Kidney tubule cell (primary cell): ENCODE measurements at regions not wholly inside any gene's neighbourhood (a gene's known extent, or its start where the extent isn't known, plus 50 kb on each side); places are given as distances from the start of the nearest gene placed in this dataset.

ENCODE experiments used
- DNase-seq: peaks from one replicate; pipeline ENCODE4 v3.0.0-alpha.2; 2018; ENCODE audit warnings: low spot score

DNA sequence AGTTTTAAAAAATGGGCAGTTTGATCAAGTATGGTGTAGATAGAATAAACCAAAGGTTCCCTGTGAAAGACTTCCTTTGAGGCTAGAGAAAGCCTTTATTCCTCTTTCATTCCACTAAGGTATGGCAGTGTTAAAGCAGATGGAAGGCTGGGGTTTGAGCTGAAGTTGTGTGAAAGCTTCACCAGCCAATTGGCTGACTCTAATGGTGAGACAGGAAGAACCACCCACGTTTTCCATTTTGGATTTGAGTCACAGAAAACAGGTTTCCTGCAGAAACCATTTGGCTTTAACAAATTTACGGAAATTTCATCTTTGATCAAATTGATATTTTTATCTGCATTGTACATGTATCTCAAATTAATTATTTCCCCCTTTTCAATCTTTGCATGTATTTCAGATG, 455.0 kb downstream of the PCNX1 start:
- no peak for DNase-seq

DNA sequence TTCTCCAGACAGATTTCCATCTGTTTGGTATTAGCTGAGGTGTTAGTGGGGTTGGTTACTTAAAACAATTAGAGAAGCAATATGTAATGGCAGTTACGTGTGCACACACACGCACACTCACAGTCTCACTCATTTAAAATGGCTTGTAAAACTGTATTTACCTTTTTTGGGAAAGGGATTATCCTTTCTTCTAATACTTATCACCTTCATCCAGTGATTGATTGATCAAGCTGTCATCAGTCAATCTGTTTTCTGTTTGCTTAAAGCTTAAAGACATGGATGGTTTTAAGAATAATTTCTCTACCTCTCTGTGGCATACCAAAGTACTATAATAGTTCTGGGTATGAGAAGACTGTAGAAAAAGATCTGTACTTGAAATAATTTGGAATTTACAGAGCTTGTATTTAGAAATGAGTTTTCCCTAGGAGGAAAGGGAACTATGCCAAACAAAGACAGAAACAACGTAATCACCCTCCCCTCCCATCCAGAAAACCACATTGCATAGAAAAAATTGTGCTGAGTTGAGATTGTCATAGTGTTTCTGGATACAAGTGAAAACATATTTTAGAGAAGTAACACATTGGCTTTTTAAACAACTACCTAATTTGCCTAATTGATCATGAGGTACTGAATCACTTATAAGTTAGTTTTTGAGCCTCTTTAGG, 455.8 kb downstream of the PCNX1 start:
- peak; percentile 8 for DNase-seq

DNA sequence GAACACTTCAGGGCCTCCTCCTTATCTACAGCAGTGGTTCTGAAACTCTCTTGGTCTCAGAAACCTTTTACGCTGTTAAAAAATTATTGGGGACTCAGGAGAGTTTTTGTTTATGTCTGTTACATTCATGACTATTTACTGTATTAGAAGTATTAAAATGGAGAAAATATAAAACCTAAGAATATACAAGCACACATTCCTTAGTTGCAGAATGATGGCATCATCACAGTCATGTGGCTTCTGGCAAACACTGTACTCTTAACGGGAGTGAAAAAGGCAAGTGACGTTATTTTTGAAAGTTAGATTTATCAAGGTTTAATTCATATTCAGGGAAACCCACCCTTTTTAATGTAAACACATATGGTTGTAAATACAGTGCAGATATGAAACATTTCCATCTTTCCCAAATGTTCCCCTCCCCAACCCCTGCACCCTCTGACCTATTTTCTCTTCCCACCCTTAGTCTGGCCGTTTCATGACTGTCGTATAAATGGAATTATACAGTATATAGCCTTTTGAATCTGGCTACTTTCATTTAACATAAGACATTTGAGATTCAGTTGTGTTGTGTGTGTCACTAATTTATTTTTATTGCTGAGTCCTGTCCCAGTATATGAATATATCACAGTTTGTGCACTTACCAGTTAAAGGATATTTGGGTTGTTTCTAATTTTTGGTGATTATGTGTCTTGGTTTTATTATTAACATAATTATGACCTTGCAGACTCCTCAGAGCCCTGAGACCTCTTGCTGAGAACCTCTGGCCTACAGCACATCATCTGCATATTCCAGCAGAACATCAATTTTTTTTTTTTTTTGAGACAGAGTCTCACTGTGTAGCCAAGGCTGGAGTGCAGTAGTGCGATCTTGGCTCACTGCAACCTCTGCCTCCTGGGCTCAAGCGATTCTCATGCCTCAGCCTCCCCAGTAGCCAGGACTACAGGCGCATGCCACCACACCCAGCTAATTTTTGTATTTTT, 457.0 kb downstream of the PCNX1 start:
- peak; percentile 18 for DNase-seq

DNA sequence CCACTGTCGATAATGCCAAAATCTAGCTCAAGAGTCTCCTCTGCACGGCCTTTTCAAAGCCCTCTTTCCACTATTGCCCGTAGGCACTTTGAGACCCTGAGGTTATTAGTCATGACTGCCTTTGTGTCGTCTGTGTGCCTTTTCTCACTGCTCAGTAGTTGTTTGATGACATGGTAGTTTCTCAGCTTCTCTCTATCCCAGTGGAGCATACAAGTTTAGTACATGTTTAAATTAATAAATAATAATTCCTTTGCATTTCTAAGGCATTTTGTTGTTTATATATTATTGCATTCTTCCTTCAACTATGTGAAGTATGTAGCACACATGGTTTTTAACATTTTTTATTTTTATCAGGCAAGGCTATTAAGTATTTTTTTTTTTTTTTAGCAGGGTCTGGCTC, 458.1 kb downstream of the PCNX1 start:
- DNase-seq = no peak

DNA sequence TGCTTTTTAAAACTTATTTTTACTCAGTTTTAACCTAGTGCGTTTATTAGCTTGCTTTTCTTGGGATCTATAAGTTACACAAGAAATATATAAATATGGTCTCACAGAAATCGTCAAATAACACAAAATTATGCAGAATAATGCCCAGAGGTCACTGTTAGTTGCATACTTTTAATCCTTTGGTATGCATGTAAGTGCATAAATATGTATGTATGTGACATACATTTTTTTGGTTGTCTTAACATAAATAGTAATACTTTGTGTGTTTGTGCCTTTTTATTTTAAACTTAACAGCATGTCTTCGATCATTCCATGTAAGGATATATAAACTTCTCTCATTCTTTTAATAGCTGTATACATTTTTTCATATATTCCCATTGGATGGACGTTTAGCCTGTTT, 459.6 kb downstream of the PCNX1 start:
- DNase-seq = no peak

DNA sequence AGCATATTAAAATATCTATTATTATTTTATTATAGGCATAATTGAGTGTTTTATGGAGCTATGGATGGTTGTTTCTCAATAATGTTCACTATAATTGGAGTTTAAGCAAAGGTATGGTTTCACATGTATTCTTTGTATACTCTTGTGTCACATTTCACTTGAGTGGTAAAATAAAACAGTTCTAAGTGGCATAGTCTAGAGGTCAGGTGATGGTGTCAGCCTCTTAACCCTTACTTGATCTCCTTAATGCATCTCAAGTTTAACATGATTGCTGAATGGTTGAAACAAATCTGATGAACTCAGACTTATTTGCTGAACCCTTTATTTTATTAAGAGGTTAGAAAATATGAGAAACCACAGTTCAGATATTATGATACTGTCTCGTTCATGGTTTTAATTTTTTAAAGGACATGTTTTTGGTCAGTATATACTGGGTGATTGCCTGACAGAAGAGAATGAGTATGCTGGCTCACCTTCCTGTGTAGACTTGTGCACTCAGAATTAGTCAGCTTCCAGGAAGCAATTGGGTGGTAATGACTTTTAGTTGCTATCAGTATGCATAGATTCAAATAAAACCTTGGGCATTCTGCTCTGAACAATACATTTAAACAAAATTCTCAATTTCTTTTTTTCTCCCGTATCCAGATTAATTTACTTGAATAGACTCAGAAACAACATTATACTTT, 464.6 kb downstream of the PCNX1 start:
- DNase-seq = peak; percentile 69

DNA sequence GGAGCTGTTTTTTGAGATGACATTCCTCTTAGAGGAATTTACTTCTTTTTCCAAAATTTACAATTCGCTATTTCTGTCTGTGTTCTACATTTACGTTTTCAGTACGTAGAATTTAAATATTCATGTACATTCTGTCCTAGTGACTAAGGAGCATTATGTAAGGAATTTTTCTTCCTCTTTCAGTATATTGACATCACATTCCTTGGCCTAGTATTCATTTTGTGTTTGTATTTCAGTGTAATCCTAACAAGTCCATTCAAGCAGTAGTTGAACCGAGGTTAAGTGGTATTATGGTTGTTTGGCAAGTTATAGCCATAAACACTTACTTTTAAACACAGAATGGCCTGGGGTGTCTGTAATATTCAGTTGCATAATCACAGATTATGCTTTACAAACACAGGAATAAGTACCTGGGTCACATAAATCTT, 465.2 kb downstream of the PCNX1 start:
- DNase-seq = peak; percentile 57

DNA sequence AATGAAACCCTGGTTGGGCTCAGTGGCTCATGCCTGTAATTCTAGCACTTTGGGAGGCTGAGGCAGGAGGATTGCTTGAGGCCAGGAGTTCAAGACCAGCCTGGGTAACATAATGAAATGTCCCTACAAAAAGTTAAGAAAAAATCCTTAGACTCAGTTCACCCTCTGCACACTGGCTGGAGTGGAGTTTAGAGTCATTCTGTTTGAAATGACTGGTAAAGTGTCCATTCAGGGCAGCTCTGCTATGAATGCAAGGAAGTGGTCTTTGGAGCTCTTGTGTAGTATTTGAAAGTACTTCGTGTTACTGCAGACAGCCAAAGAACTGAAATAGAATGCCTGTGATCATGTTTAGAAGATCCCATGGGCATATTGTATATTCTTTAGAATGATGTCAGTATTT, 466.5 kb downstream of the PCNX1 start:
- no peak for DNase-seq

DNA sequence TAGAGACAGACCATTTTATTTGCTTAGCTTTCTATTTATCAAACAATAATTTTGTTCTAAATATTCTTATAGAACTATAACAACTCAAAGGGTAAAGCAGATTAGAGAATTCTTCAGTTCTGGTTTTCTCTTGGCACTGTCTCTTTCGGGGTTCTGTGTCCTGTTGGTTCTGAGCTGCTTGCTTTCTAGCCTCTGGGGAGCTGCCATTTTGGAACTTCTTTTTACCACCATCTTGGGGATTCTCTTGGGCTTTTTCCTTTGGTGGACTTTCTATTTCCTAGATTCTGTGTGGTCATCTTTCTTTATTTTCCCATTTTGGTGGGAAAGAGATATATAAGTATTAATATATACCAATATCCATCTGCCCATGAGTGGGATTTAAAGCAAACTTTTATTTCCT, 467.7 kb downstream of the PCNX1 start:
- no peak for DNase-seq

DNA sequence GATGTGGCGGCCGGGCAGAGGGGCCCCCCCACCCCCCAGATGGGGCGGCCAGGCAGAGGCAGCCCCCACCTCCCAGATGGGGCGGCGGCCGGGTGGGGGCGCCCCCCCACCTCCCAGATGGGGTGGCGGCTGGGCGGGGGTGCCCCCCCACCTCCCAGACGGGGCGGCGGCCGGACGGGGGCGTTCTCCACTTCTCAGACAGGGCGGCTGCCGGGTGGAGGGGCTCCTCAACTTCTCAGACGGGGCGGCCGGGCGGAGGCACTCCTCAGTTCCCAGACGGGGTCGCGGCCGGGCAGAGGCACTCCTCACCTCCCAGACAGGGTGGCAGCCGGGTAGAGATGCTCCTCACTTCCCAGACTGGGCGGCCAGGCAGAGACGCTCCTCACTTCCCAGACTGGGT, 469.8 kb downstream of the PCNX1 start:
- DNase-seq = no peak

DNA sequence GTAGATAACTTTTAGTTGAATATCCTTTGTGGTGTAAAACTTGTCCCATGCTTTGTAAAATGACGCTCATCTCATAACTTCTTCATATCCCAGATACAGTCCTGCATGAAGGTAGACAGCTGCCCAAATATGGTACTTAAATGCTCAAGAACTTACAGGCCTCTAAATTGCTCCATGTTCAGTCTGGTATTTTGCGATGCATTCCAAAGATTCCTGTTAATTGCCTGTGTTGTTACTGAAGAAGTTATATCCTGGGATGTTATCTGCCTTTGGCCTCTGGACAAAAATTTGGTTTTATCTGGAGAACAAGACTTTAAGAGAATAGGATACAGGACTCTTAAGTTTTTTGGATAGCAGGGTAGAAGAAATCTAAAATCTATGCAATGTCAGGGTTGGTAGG, 473.0 kb downstream of the PCNX1 start:
- DNase-seq = peak; percentile 22

DNA sequence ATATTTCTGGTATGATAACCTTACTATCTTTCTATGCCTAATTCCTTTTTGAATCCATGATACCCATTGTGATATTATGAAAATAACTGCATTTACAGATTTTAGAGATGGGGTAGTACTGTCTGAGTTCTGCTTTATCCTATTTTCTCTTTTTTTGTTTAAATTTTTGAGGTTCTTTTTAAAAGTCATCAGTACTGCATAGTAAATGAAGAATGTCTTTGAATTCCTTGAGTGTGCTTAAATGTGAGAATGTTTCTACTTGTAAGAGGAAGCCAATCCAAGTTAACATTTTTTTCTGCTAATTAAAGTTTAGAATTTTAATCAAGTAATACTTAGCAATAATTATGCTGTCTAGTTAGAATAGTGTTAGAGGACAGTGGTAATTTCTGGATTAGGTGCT, 474.6 kb downstream of the PCNX1 start:
- no peak for DNase-seq

DNA sequence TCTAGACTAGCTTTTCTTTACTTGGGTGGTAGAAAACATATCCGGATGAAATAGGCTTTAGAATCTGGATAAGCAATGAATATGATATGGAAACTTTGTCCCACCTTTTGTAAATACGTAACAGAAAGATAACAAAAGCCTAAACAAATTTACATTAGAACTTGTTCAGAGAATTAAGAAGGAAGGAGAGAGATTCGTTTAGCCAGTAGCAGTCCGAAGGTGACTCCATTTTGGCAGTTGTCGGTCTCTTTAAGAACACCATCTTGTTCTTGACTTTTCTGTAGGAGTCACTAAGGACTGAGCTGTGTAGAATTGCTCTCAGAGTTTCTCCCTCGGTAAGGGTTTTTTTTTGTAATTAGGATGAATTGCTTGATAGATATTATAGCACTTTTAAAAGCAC, 475.1 kb downstream of the PCNX1 start:
- no peak for DNase-seq

DNA sequence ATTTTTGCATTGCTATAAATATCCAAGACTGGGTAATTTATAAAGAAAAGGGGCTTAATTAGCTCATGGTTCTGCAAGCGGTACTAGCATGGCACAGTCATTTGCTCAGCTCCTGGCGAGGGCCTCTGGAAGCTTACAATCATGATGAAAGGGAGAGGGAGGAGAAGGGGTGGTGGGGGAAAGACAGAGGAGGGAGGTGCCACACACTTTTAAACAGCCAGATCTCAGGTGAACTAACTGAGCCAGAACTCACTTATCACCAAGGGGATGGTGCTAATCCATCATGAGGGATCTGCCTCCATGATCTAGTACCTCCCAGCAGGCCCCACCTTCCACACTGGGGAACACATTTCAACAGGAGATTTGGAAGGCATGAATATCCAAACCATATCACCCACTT, 476.3 kb downstream of the PCNX1 start:
- no peak for DNase-seq

DNA sequence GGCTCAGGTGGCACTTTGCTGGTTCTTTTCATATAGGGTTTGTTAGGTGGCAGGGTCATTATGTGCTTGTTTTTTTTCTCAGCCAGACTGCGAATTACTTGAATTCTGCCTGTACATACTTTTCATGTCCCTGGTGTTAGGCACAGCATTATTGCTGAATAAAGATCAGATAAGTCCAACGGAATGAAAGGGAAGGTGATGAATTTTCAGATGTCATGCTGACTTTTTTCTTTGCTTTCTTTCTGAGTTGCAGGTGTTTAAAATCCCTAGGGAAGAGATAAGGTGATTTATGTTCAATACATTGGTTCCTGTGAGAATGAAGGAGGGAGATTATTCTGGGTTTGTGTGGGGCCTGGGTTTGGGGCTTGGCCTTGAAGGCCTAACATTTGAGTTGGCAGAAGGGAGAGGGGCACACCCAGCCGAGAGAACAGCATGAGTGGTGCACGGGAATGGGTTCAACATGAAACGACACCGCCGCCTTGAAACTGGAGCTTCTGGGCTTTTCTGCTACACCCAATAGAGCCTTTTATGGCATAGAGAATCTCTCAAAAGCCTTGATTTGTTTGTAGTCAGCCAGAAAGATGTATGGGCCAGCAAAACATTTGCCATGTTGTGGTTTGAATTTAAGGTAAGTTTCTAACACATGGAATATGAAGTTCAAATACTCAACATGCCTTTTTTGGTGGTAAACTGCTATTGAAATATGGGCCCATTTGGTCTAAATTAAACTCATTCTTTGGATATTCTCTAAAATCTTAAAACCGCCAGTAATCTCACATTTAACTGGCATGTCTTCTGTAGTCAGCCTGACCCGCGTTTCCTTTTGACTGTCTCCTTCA, 477.0 kb downstream of the PCNX1 start:
- no peak for DNase-seq

DNA sequence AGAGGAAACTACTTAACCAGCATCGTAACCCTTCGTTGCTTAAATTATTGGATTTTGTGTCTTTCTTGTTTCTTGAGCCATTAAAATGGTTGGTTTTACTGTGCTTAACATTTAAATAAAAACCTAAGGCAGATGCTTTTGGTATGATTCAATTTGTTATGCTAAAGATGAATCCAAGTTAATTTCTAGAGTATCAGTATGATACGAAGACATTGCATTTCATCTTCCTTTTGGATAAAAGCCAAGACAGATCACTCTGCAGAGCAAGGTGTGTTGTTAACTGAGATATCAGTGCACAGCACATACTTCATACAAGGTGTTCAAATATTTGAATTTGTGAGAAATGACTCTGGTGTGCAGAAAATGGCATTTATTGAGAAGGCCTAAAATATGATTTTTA, 480.5 kb downstream of the PCNX1 start:
- no peak for DNase-seq

DNA sequence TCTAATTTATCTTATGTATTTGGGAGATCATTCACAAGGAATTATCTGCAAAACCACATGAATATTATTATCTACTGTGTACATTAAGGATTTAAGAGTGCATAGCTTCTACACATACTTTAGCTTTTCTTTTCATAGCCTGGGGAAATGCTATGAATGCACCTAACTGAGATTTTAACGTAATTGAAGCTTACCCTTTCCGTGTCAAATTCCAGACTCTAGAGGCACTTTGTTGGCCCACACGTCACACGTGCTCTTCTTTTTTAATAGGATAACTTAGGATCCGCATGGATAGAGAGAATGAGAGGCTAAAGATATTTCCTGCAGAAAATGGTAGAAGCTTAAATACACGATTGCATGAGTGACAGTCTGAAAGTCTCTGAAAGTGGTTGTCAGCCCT, 481.1 kb downstream of the PCNX1 start:
- no peak for DNase-seq

DNA sequence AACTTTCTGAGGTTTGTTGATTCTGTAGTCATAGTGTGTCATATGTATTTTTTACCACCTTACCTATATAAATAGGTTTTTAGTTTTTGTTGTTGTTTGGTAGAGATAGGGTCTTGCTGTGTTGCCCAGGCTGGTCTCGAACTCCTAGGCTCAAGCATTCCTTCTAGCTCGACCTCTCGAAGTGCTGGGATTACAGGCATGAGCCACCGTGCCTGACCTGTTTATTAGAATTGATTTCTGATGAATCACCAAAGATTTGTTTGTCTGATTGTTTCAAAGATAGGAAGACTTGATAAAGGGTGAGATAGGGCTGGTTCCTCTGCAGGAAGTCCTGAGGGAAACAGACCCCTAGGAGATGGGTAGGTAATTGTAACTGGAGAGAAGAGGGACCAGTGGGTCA, 481.6 kb downstream of the PCNX1 start:
- no peak for DNase-seq

DNA sequence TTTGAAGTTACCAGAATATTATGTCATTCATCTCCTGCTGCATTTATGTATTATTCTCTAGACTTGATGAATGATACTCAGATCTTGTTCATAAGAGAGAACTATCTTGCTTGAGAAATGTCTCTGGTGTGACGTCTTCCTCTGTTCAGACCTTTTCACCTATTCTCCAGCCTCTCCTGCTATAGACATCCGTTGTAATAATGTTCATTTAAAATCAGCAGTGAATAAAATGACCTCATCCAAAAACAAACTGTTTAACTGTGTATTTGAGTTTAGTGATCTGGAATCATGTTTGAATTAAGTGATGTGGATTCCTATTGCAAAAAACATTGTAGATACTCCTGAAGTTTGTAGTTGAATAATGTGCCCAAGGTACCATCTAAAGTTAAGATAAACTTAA, 487.1 kb downstream of the PCNX1 start:
- DNase-seq = no peak

DNA sequence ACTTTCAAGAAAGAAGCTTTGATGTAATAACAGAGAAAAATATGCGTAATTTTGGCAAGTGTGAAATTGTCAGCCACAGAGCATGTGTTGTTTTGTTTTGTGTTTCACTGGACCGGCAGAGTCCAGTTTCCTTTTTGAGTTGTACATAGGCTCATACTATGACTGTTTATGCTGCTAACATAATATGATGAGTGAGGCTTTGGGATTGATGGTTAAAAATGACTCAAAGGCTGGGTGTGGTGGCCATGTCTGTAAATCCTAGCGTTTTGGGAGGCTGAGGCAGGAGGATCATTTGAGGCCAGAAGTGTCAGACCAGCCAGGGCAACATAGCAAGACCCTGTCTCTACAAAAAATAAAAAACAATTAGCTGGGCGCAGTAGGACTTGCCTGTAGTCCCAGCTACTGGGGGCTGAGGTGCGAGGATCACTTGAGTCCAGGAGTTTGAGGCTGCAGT, 487.9 kb downstream of the PCNX1 start:
- DNase-seq = no peak

DNA sequence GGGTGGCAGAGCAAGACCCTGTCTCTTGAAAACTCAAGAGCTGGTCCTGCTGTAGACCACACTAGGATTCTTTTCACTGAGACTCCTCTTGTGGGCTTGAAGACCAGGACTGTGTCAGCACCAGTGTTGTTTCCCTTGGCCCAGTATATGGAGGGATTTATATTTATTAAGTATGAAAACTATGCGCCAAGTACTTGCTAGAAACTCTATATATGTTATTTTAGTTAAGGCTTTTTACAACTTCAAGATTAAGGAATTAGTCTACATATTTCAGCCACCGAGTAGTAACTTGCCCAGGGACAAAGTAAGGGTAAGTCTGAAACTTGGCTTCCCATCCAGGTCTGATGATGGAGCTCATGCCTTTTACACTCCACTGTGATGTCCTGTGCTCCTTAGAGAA, 488.4 kb downstream of the PCNX1 start:
- DNase-seq = no peak
